Neural cell (in vitro differentiated cells): ENCODE measurements at regions not wholly inside any gene's neighbourhood (a gene's known extent, or its start where the extent isn't known, plus 50 kb on each side); places are given as distances from the start of the nearest gene placed in this dataset.

Experiments
- EP300 ChIP-seq: fragments of 450-650 bp; conservative IDR thresholded peaks from 2 replicates; pipeline ENCODE4 v1.6.1; 2014; ENCODE audit warnings: antibody characterized with exemption, mild to moderate bottlenecking, moderate library complexity; ENCODE audit not compliant: poor library complexity, severe bottlenecking
- EZH2 ChIP-seq: fragments of 200-600, 300-800 bp; shearing (Covaris generic), sonication (generic); IDR thresholded peaks from 2 replicates; pipeline ENCODE4 v1.6.1; 2014; ENCODE audit warnings: antibody characterized with exemption, low read length, borderline replicate concordance, mild to moderate bottlenecking; ENCODE audit not compliant: insufficient read depth, poor library complexity, severe bottlenecking
- POLR2AphosphoS5 ChIP-seq: IDR thresholded peaks from 2 replicates; pipeline ENCODE4 v1.6.1; 2012
- RAD21 ChIP-seq: fragments of 450-650 bp; conservative IDR thresholded peaks from 2 replicates; pipeline ENCODE4 v1.6.1; 2014; ENCODE audit warnings: antibody characterized with exemption, mild to moderate bottlenecking, moderate library complexity
- TAF1 ChIP-seq: IDR thresholded peaks from 2 replicates; pipeline ENCODE4 v1.6.1; 2012; ENCODE audit warnings: low read depth
- TF ChIP-seq, protein P1 (sequence below): fragments of 450-650 bp; IDR thresholded peaks from 2 replicates; pipeline ENCODE4 v1.5.1; 2014; ENCODE audit warnings: antibody characterized with exemption, mild to moderate bottlenecking, moderate library complexity; ENCODE audit not compliant: poor library complexity, severe bottlenecking

DNA sequence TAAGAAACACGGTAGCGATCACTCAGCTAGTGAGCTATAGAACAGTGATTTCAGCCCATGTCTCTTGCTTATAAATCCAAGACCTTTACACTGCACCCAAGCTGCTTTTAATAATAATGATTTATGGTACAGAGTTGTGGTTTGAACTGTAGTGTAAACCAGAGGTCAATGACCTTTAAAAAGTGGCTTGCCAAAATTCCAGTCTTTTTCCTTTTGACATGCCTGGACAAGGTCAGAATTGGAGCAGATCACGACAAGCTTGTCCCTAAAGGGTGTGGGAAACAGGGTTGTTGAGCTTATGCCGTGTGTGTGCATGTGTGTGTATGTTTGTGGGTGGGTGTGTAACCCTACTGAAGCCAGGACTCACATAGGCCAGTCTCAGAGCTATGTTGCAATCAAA, 225.3 kb upstream of the CLINT1 start:
- TF ChIP-seq POLR2AphosphoS5 = no peak
- TF ChIP-seq, protein P1, sequence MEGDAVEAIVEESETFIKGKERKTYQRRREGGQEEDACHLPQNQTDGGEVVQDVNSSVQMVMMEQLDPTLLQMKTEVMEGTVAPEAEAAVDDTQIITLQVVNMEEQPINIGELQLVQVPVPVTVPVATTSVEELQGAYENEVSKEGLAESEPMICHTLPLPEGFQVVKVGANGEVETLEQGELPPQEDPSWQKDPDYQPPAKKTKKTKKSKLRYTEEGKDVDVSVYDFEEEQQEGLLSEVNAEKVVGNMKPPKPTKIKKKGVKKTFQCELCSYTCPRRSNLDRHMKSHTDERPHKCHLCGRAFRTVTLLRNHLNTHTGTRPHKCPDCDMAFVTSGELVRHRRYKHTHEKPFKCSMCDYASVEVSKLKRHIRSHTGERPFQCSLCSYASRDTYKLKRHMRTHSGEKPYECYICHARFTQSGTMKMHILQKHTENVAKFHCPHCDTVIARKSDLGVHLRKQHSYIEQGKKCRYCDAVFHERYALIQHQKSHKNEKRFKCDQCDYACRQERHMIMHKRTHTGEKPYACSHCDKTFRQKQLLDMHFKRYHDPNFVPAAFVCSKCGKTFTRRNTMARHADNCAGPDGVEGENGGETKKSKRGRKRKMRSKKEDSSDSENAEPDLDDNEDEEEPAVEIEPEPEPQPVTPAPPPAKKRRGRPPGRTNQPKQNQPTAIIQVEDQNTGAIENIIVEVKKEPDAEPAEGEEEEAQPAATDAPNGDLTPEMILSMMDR = no peak
- no peak for TF ChIP-seq RAD21
- no peak for TF ChIP-seq TAF1
- no peak for TF ChIP-seq EP300
- TF ChIP-seq EZH2 = no peak
